ENCODE measurements at regions not wholly inside any gene's neighbourhood (a gene's known extent, or its start where the extent isn't known, plus 50 kb on each side); places are given as distances from the start of the nearest gene placed in this dataset.

DNA sequence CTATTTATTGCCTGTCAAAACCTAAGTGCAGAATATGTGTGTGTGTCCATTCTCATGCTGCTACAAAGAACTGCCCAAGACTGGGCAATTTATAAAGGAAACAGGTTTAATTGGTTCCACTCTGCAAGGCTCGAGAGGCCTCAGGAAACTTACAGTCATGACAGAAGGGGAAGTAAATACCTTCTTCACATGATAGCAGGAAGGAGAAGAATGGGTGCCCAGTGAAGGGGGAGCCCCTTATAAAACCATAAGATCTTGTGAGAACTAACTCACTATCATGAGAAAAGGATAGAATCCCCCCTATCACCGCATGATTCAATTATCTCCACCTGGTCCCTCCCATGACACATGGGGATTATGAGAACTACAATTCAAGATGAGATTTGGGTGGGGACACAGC, 300.7 kb upstream of the SNX7 start:
- DNase-seq (ENCODE audit: low read depth in 1 of 2, low spot score in 1 of 2) = no peak
- H3K27me3 ChIP-seq (ENCODE audit: insufficient read depth, poor library complexity, severe bottlenecking) = no peaks in the 10 kb centered on the region
- H3K27ac ChIP-seq (replicated peaks) = no peak overlapping the region
- no peak overlapping the region for H3K4me3 ChIP-seq (replicated peaks; ENCODE audit: insufficient read depth, low read length)
- TF ChIP-seq SPI1 (IDR thresholded peaks at IDR 0.05; ENCODE audit: borderline replicate concordance, low read depth) (no peak), GABPA (IDR thresholded peaks at IDR 0.05; ENCODE audit: low read depth) (no peak), POLR2AphosphoS5 (IDR thresholded peaks at IDR 0.05; ENCODE audit: low read depth) (no peak)
- TF ChIP-seq, protein P1, sequence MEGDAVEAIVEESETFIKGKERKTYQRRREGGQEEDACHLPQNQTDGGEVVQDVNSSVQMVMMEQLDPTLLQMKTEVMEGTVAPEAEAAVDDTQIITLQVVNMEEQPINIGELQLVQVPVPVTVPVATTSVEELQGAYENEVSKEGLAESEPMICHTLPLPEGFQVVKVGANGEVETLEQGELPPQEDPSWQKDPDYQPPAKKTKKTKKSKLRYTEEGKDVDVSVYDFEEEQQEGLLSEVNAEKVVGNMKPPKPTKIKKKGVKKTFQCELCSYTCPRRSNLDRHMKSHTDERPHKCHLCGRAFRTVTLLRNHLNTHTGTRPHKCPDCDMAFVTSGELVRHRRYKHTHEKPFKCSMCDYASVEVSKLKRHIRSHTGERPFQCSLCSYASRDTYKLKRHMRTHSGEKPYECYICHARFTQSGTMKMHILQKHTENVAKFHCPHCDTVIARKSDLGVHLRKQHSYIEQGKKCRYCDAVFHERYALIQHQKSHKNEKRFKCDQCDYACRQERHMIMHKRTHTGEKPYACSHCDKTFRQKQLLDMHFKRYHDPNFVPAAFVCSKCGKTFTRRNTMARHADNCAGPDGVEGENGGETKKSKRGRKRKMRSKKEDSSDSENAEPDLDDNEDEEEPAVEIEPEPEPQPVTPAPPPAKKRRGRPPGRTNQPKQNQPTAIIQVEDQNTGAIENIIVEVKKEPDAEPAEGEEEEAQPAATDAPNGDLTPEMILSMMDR (IDR thresholded peaks at IDR 0.05; ENCODE audit: insufficient read depth, low read length) = no peak
- TF ChIP-seq, protein P2, sequence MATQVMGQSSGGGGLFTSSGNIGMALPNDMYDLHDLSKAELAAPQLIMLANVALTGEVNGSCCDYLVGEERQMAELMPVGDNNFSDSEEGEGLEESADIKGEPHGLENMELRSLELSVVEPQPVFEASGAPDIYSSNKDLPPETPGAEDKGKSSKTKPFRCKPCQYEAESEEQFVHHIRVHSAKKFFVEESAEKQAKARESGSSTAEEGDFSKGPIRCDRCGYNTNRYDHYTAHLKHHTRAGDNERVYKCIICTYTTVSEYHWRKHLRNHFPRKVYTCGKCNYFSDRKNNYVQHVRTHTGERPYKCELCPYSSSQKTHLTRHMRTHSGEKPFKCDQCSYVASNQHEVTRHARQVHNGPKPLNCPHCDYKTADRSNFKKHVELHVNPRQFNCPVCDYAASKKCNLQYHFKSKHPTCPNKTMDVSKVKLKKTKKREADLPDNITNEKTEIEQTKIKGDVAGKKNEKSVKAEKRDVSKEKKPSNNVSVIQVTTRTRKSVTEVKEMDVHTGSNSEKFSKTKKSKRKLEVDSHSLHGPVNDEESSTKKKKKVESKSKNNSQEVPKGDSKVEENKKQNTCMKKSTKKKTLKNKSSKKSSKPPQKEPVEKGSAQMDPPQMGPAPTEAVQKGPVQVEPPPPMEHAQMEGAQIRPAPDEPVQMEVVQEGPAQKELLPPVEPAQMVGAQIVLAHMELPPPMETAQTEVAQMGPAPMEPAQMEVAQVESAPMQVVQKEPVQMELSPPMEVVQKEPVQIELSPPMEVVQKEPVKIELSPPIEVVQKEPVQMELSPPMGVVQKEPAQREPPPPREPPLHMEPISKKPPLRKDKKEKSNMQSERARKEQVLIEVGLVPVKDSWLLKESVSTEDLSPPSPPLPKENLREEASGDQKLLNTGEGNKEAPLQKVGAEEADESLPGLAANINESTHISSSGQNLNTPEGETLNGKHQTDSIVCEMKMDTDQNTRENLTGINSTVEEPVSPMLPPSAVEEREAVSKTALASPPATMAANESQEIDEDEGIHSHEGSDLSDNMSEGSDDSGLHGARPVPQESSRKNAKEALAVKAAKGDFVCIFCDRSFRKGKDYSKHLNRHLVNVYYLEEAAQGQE (IDR thresholded peaks at IDR 0.05; ENCODE audit: insufficient replicate concordance, low read depth) = no peak

DNA sequence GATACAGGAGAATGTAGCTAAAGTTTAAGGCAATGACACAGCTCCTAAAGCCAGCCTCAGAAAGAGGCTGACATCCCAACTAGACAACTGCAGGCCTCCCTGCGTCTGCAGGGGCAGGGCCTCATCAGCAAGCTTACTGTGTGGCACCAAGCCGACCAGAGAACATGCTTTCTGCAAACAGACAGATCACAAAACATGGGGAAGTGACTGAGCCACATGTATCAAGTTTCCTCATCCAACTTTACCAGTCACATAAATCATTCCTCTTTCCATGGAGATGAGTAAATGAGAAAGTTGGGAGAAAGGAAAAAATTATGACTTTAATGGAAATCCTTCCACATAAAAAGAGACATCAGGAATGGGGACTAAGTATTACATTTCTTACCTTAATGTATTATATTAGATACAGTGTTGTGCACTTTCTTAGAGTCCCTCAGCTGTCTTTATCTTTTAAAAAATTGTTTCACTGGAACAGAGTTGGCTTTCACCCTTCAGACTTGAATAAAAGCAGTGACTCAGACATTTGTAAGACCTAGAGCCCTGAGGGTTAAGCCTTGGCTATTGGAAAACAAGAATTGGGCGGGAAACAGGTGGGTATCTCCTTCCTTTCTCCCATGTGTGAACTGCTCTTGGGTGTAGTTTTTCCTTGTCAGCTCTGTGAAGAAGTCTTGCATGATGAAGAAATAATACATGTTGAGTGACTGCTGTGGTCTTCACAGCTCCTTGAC, 305.7 kb upstream of the SNX7 start:
- peak in 1 of 2 experiments; percentile 12 for DNase-seq (ENCODE audit: low read depth in 1 of 2, low spot score in 1 of 2)
- TF ChIP-seq SPI1 (IDR thresholded peaks at IDR 0.05; ENCODE audit: borderline replicate concordance, low read depth) = peak; percentile 20; the same call in 1 of the 2 replicates
- TF ChIP-seq, protein P1 (IDR thresholded peaks at IDR 0.05; ENCODE audit: insufficient read depth, low read length) = no peak
- Histone ChIP-seq H3K27me3 (ENCODE audit: insufficient read depth, poor library complexity, severe bottlenecking) (no peaks in the 10 kb centered on the region), H3K27ac (replicated peaks) (no peak overlapping the region), H3K4me3 (replicated peaks; ENCODE audit: insufficient read depth, low read length) (no peak overlapping the region)

DNA sequence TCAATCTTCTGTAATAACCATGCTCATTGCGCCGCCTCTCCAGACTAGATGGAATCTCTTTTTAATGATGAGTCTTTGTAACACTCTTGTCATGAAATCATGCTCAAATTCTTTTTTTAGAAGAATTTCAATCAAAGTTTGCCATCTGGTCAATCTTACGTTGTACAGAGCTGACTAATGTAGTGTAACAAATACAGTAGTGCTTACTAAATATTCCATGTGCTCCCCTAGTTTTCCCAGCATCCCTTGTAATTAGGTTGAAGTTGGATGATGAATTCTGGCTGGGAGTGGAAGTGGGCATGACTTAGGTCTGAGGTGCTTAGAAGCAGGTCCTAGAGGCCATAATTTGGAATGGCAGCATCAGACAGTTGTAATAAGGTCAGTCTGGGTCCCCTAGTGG, 309.1 kb upstream of the SNX7 start:
- Histone ChIP-seq H3K4me3 (replicated peaks; ENCODE audit: insufficient read depth, low read length) (no peak overlapping the region), H3K27me3 (ENCODE audit: insufficient read depth, poor library complexity, severe bottlenecking) (no peaks in the 10 kb centered on the region), H3K27ac (replicated peaks) (no peak overlapping the region)
- DNase-seq (ENCODE audit: low read depth in 1 of 2, low spot score in 1 of 2) = no peak
- TF ChIP-seq, protein P1 (IDR thresholded peaks at IDR 0.05; ENCODE audit: insufficient read depth, low read length) = no peak
- TF ChIP-seq SPI1 (IDR thresholded peaks at IDR 0.05; ENCODE audit: borderline replicate concordance, low read depth) (no peak), GABPA (IDR thresholded peaks at IDR 0.05; ENCODE audit: low read depth) (no peak), POLR2AphosphoS5 (IDR thresholded peaks at IDR 0.05; ENCODE audit: low read depth) (no peak)
- TF ChIP-seq, protein P2 (IDR thresholded peaks at IDR 0.05; ENCODE audit: insufficient replicate concordance, low read depth) = no peak

DNA sequence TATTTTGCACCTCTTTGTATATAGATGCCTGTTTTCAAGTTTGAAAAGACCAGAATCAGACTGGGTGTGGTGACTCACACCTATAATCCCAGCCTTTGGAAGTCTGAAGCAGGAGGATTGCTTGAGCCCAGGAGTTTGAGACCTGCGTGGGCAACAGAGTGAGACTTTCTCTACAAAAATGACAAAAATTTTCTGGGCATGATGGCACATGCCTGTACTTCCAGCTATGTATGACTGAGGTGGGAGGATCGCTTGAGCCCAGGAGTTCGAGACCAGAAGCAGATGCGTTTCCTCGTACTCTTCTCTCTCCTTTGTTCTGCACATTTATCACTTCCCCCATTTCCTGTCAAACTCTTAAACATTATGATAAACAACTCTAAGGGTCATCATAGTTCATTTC, 310.0 kb upstream of the SNX7 start:
- Histone ChIP-seq H3K27me3 (ENCODE audit: insufficient read depth, poor library complexity, severe bottlenecking) (no peaks in the 10 kb centered on the region), H3K27ac (replicated peaks) (no peak overlapping the region), H3K4me3 (replicated peaks; ENCODE audit: insufficient read depth, low read length) (no peak overlapping the region)
- TF ChIP-seq, protein P1 (IDR thresholded peaks at IDR 0.05; ENCODE audit: insufficient read depth, low read length) = no peak
- TF ChIP-seq GABPA (IDR thresholded peaks at IDR 0.05; ENCODE audit: low read depth) (no peak), POLR2AphosphoS5 (IDR thresholded peaks at IDR 0.05; ENCODE audit: low read depth) (no peak), SPI1 (IDR thresholded peaks at IDR 0.05; ENCODE audit: borderline replicate concordance, low read depth) (no peak)
- TF ChIP-seq, protein P2 (IDR thresholded peaks at IDR 0.05; ENCODE audit: insufficient replicate concordance, low read depth) = no peak
- no peak for DNase-seq (ENCODE audit: low read depth in 1 of 2, low spot score in 1 of 2)
